HG03354 (cell line): ENCODE measurements at regions not wholly inside any gene's neighbourhood (a gene's known extent, or its start where the extent isn't known, plus 50 kb on each side); places are given as distances from the start of the nearest gene placed in this dataset.
A peak's percentile ranks its signal among the peaks of the same experiment; 100 is the strongest.

Source experiments
- ATAC-seq: cut with Tn5 transposase; IDR thresholded peaks from one replicate; pipeline ENCODE4 v1.9.1; 2021; ENCODE audit warnings: mild to moderate bottlenecking; ENCODE audit not compliant: unreplicated experiment, poor library complexity, severe bottlenecking

- no peak for ATAC-seq
These were observed 134.9 kb upstream of the ADRA1D start for GRCh38 chr20:4383961-4384360.

- ATAC-seq, result no peak
These were observed 126.8 kb upstream of the ADRA1D start for GRCh38 chr20:4375881-4376280.

GRCh38 chr20:4373454-4373853 is 124.4 kb upstream of the ADRA1D start:
- ATAC-seq, result no peak

- ATAC-seq, result no peak
These were observed 122.7 kb upstream of the ADRA1D start for GRCh38 chr20:4371623-4372251.

- ATAC-seq, result no peak
These were observed 121.8 kb upstream of the ADRA1D start for GRCh38 chr20:4370851-4371250.

GRCh38 chr20:4369798-4370124 is 120.7 kb upstream of the ADRA1D start:
- peak; percentile 47 for ATAC-seq

GRCh38 chr20:4369119-4369797 is 120.2 kb upstream of the ADRA1D start:
- no peak for ATAC-seq

GRCh38 chr20:4366076-4366475 is 117.0 kb upstream of the ADRA1D start:
- no peak for ATAC-seq

DNA sequence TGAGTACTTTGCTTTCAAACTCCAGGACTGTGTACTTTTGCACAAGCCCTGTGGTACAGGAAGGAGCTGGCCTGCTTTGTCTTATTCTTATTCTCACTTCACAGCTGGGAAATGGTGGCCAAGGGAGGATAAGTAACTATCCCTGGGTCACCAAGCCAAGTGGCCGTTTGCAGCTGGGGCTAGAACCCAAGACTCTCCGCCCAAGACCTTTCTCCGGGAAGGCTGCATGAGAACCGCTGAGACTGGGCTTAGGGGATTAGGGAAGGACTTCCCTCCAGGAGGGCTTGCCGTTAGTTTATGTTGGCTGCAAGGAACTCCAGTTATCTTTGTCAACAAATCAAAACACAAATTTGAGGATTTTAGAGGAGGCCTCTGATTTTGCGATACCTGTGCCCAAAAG is 109.5 kb upstream of the ADRA1D start:
- ATAC-seq, result no peak

- ATAC-seq, result no peak
These were observed 103.3 kb upstream of the ADRA1D start for GRCh38 chr20:4352348-4352747.

- ATAC-seq, result no peak
These were observed 101.0 kb upstream of the ADRA1D start for GRCh38 chr20:4350096-4350495.

DNA sequence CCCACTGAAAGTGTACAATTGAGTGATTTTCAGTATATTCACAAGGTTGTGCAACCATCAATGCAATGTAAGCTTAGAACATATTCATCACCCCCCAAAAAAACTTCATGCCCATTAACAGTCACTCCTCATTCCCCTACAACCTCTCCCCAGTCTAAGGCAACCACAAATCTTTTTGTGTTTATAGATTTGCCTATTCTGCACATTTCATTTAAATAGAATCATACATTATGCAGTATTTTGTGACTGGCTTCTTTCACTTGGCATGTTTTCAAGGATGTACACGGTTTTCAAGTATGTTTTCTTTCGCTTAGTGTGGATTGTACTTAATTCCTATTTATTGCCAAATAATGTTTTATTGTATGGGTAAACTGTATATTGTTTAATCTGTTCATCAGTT is 95.6 kb upstream of the ADRA1D start:
- ATAC-seq, result no peak

- ATAC-seq, result no peak
These were observed 93.5 kb upstream of the ADRA1D start for GRCh38 chr20:4342609-4343008.

- no peak for ATAC-seq
These were observed 92.9 kb upstream of the ADRA1D start for GRCh38 chr20:4341804-4342485.

DNA sequence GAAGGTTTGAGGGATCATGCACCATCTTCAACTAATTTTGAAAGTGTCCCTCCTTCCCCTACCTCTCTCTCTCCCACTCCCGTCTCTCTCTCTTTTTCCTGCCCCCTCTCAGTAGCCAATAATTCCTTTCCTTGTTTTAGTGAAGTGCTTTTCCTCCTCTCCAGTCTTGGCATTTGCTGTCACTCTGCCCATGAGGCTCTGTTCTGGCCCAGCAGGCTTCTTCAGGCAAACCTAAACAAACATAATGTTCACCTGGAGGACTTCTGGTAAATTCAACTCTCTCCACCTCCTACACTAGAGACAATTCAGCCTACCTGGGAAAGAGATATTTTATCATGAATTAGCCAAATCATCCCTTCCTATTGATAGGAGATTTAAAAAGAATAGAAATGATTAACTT is 86.6 kb upstream of the ADRA1D start:
- no peak for ATAC-seq

- no peak for ATAC-seq
These were observed 83.2 kb upstream of the ADRA1D start for GRCh38 chr20:4332121-4332860.

DNA sequence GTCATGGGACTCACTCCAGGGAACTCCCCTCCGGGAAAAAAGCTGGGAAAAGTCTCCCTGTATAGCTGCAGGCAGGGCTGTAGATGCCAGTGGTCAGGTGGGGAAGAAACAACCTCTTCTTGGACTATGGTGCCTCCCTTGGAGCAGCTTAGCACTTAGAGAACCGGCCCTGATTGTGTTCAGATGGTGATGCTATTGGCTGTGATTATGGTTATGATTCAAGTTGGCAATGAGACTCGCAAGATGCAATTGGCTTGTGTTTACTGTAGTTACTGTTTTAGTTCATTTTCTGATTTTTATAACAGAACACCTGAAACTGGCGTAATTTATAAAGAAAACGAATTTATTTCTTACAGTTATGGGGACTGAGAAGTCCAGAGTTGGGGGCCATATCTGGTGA is 80.9 kb upstream of the ADRA1D start:
- ATAC-seq, result no peak

GRCh38 chr20:4329232-4329631 is 80.1 kb upstream of the ADRA1D start:
- no peak for ATAC-seq

- no peak for ATAC-seq
These were observed 79.5 kb upstream of the ADRA1D start for GRCh38 chr20:4328541-4328940.

GRCh38 chr20:4327956-4328355 is 78.9 kb upstream of the ADRA1D start:
- ATAC-seq, result no peak
